H1 (cell line): ENCODE measurements at regions not wholly inside any gene's neighbourhood (a gene's known extent, or its start where the extent isn't known, plus 50 kb on each side); places are given as distances from the start of the nearest gene placed in this dataset.

Experiments
- CTCF ChIA-PET: fragments of 300-600 bp; sonication (Branson Sonifier 250); formaldehyde crosslinking; loops from one replicate; lab custom pipeline; 2021; ENCODE audit not compliant: partially characterized antibody; lab: Charles Lee
- POLR2A ChIA-PET: fragments of 300-600 bp; sonication (Branson Sonifier 250); formaldehyde crosslinking; loops from one replicate; lab custom pipeline; 2021; ENCODE audit warnings: inconsistent platforms; ENCODE audit not compliant: partially characterized antibody; lab: Charles Lee
- DNase-seq, 2 experiments: peaks; one replicate each; pipeline versions ENCODE4 v3.0.0 to v3.0.0-alpha.2; 2010 to 2022; ENCODE audit warnings: low spot score in 2 of 2, low read depth in 1 of 2, mixed read lengths in 1 of 2
- FAIRE-seq: peaks from 2 replicates; lab custom pipeline; 2011; peaks lifted over from hg19 to GRCh38; lab: Jason Lieb, UNC
- H2AFZ ChIP-seq: 2 replicates; pipeline ENCODE4 v1.8.1; 2012; ENCODE audit warnings: low read length, inconsistent platforms
- H2AK5ac ChIP-seq: 2 replicates; pipeline ENCODE4 v1.6.1; 2013; ENCODE audit warnings: low read depth, low read length
- H2BK120ac ChIP-seq: replicated peaks from 2 replicates; pipeline ENCODE3; 2013; ENCODE audit warnings: low read depth, low read length, inconsistent platforms
- H2BK12ac ChIP-seq: 2 replicates; pipeline ENCODE4 v1.6.1; 2013; ENCODE audit warnings: low read depth, low read length
- H2BK15ac ChIP-seq: 2 replicates; pipeline ENCODE4 v1.6.1; 2013; ENCODE audit warnings: low read length
- H2BK20ac ChIP-seq: 2 replicates; pipeline ENCODE4 v1.6.1; 2013; ENCODE audit warnings: low read length
- H2BK5ac ChIP-seq: 2 replicates; pipeline ENCODE4 v1.6.1; 2013; ENCODE audit warnings: low read depth, low read length
- H3K14ac ChIP-seq: 2 replicates; pipeline ENCODE4 v1.6.1; 2013; ENCODE audit warnings: inconsistent platforms; ENCODE audit not compliant: insufficient read length
- H3K18ac ChIP-seq: 2 replicates; pipeline ENCODE4 v1.6.1; 2013; ENCODE audit warnings: low read length; ENCODE audit errors: extremely low read depth
- H3K23ac ChIP-seq: 2 replicates; pipeline ENCODE4 v1.6.1; 2013; ENCODE audit warnings: inconsistent platforms; ENCODE audit not compliant: insufficient read length
- H3K23me2 ChIP-seq: 2 replicates; pipeline ENCODE4 v1.6.1; 2013; ENCODE audit warnings: low read depth, low read length
- H3K27ac ChIP-seq: 2 replicates; pipeline ENCODE4 v1.6.1; 2011; ENCODE audit warnings: low read depth, low read length, inconsistent platforms
- H3K27me3 ChIP-seq, 4 experiments: replicated peaks in 1 of 4; 1 replicate in 1 of 4; 2 replicates in 3 of 4; pipeline versions ENCODE4 v1.6.1 to v1.8.1; 2011 to 2013; ENCODE audit warnings: low read length in 3 of 4, mild to moderate bottlenecking in 3 of 4, inconsistent platforms in 2 of 4, mixed read lengths in 2 of 4, moderate library complexity in 1 of 4; ENCODE audit not compliant: control insufficient read depth in 3 of 4, insufficient read depth in 3 of 4; ENCODE audit errors: extremely low read depth in 1 of 4
- H3K36me3 ChIP-seq, 4 experiments: 2 replicates each; pipeline versions ENCODE4 v1.6.1 to v1.8.1; 2011 to 2013; ENCODE audit warnings: mild to moderate bottlenecking in 4 of 4, low read length in 3 of 4, moderate library complexity in 2 of 4, control low read depth in 1 of 4, inconsistent platforms in 1 of 4; ENCODE audit not compliant: insufficient read depth in 4 of 4, control insufficient read depth in 2 of 4
- H3K4ac ChIP-seq: replicated peaks from 2 replicates; pipeline ENCODE3; 2013; ENCODE audit warnings: low read length, low read depth, mixed read lengths, inconsistent platforms; ENCODE audit not compliant: insufficient read length
- H3K4me1 ChIP-seq, 4 experiments: replicated peaks in 1 of 4; 1 replicate in 1 of 4; 2 replicates in 3 of 4; pipeline versions ENCODE4 v1.6.1 to v1.8.1; 2011 to 2013; ENCODE audit warnings: low read length in 3 of 4, inconsistent platforms in 2 of 4, mixed read lengths in 1 of 4; ENCODE audit not compliant: insufficient read depth in 4 of 4, control insufficient read depth in 3 of 4
- H3K4me2 ChIP-seq, 2 experiments: 2 replicates each; pipeline versions ENCODE4 v1.6.1 to v1.8.1; 2011 to 2013; ENCODE audit warnings: low read depth in 2 of 2, low read length in 2 of 2, control low read depth in 1 of 2, inconsistent platforms in 1 of 2, mild to moderate bottlenecking in 1 of 2; ENCODE audit not compliant: insufficient read depth in 1 of 2
- H3K4me3 ChIP-seq, 4 experiments: fragments of 200-600, 300-600 bp in 1 of 4; sonication (generic), shearing (Covaris generic), sonication (Bioruptor Twin) in 1 of 4; 2 replicates each; pipeline versions ENCODE4 v1.5.1 to v1.8.1; 2011 to 2016; ENCODE audit warnings: low read length in 4 of 4, low read depth in 3 of 4, control low read depth in 2 of 4, inconsistent platforms in 2 of 4, mild to moderate bottlenecking in 2 of 4, mixed read lengths in 1 of 4, moderate library complexity in 1 of 4; ENCODE audit not compliant: insufficient read depth in 2 of 4; ENCODE audit errors: extremely low read depth in 1 of 4
- H3K56ac ChIP-seq: replicated peaks from 2 replicates; pipeline ENCODE3; 2013; ENCODE audit warnings: low read depth, mild to moderate bottlenecking, mixed read lengths, low read length, inconsistent platforms; ENCODE audit not compliant: insufficient read length
- H3K79me1 ChIP-seq: 2 replicates; pipeline ENCODE4 v1.6.1; 2013; ENCODE audit warnings: low read depth, low read length, control low read depth
- H3K79me2 ChIP-seq, 2 experiments: 2 replicates each; pipeline versions ENCODE4 v1.6.1 to v1.8.1; 2012 to 2013; ENCODE audit warnings: low read length in 2 of 2, mild to moderate bottlenecking in 2 of 2, inconsistent platforms in 1 of 2; ENCODE audit not compliant: insufficient read depth in 2 of 2, control insufficient read depth in 1 of 2
- H3K9ac ChIP-seq, 4 experiments: replicated peaks in 1 of 4; 1 replicate in 1 of 4; 2 replicates in 3 of 4; pipeline versions ENCODE4 v1.6.1 to v1.8.1; 2011 to 2013; ENCODE audit warnings: low read depth in 3 of 4, low read length in 3 of 4, control low read depth in 2 of 4, mild to moderate bottlenecking in 2 of 4, moderate library complexity in 2 of 4, inconsistent platforms in 1 of 4; ENCODE audit errors: extremely low read depth in 1 of 4
- H3K9me3 ChIP-seq, 2 experiments: 2 replicates each; pipeline versions ENCODE4 v1.6.1 to v1.8.1; 2012 to 2013; ENCODE audit warnings: mild to moderate bottlenecking in 2 of 2, moderate library complexity in 2 of 2, control low read depth in 1 of 2, inconsistent platforms in 1 of 2, low read depth in 1 of 2, low read length in 1 of 2, mixed read lengths in 1 of 2; ENCODE audit not compliant: insufficient read depth in 2 of 2
- H4K20me1 ChIP-seq, 2 experiments: replicated peaks in 1 of 2; 2 replicates each; pipeline versions ENCODE3 to v1.8.1; 2011 to 2013; ENCODE audit warnings: inconsistent platforms in 2 of 2, low read length in 2 of 2, mild to moderate bottlenecking in 1 of 2; ENCODE audit not compliant: insufficient read depth in 2 of 2, control insufficient read depth in 1 of 2
- H4K5ac ChIP-seq: 2 replicates; pipeline ENCODE4 v1.6.1; 2013; ENCODE audit warnings: low read length, low read depth, mixed read lengths, inconsistent platforms; ENCODE audit not compliant: insufficient read length
- H4K8ac ChIP-seq: 2 replicates; pipeline ENCODE4 v1.8.0; 2013; ENCODE audit warnings: mild to moderate bottlenecking, moderate library complexity, low read length, inconsistent platforms; ENCODE audit not compliant: insufficient read depth; ENCODE audit errors: extremely low read depth
- H4K91ac ChIP-seq: replicated peaks from 2 replicates; pipeline ENCODE3; 2013; ENCODE audit warnings: low read length, mixed read lengths, inconsistent platforms; ENCODE audit not compliant: insufficient read length
- CHD1 ChIP-seq: IDR thresholded peaks from 2 replicates; pipeline ENCODE4 v1.6.1; 2012; ENCODE audit warnings: low read depth, low read length, improper control_type of control experiment
- HDAC6 ChIP-seq: IDR thresholded peaks from one replicate; pipeline ENCODE4 v1.7.1; 2012; ENCODE audit warnings: low read depth, mild to moderate bottlenecking, inconsistent platforms, low read length, moderate library complexity
- PHF8 ChIP-seq: fragments of 200-600 bp; sonication (generic); conservative IDR thresholded peaks from 2 replicates; pipeline ENCODE4 v1.7.1; 2012; ENCODE audit warnings: low read depth, mild to moderate bottlenecking, inconsistent platforms, low read length, moderate library complexity
- SUZ12 ChIP-seq: fragments of 200-600 bp; sonication (generic); IDR thresholded peaks from 2 replicates; pipeline ENCODE4 v1.6.1; 2012; ENCODE audit warnings: mild to moderate bottlenecking, inconsistent platforms, low read length, moderate library complexity, mixed read lengths
- WGBS, 2 experiments: shearing (Covaris generic) in 1 of 2; methylation state at CpG; one replicate each; pipeline versions ENCODE4 v1.1.6 to v1.1.7; 2013 to 2015; ENCODE audit warnings: low lambda C conversion rate in 2 of 2, mixed read lengths in 2 of 2, inconsistent platforms in 1 of 2, low coverage in 1 of 2, missing lambda C conversion rate in 1 of 2; ENCODE audit not compliant: insufficient replicate concordance in 2 of 2, insufficient coverage in 1 of 2, insufficient read length in 1 of 2; ENCODE audit errors: extremely low coverage in 1 of 2, missing lambda C conversion rate in 1 of 2; 5-methylcytosine and 5-hydroxymethylcytosine counted together
- TF ChIP-seq, protein P1 (sequence below): IDR thresholded peaks from 2 replicates; pipeline ENCODE4 v1.6.1; 2012; ENCODE audit warnings: inconsistent platforms
- TF ChIP-seq, protein P2 (sequence below): IDR thresholded peaks from 2 replicates; pipeline ENCODE4 v1.6.1; 2011; ENCODE audit warnings: low read length, improper control_type of control experiment

GRCh38 chr1:9476790-9477463, 62.3 kb upstream of the SLC25A33 start:
- 85% methylated on average over 4 of the region's 4 CpGs; no CpG with 5 or more reads in 1 of the 2 experiments for WGBS, 2 experiments
- Histone ChIP-seq H3K14ac (no peak overlapping the region), H3K23me2 (no peaks in the 10 kb centered on the region), H4K91ac (no peak overlapping the region), H2BK120ac (no peak overlapping the region), H3K23ac (no peak overlapping the region), H2BK12ac (no peak overlapping the region), H2BK5ac (no peak overlapping the region), H3K4me3 (no peak overlapping the region), H4K5ac (no peak overlapping the region), H3K4ac (no peak overlapping the region), H3K9ac (no peak overlapping the region), H3K27ac (no peak overlapping the region), H3K18ac (no peak overlapping the region), H2BK20ac (no peak overlapping the region), H2BK15ac (no peak overlapping the region), H3K79me1 (no peaks in the 10 kb centered on the region), H3K79me2 (no peaks in the 10 kb centered on the region; a peak in 1 of 4 replicates), H3K9me3 (no peaks in the 10 kb centered on the region), H3K27me3 (no peaks in the 10 kb centered on the region), H3K56ac (no peak overlapping the region), H3K4me1 (no peaks in the 10 kb centered on the region), H4K20me1 (peaks cover 0 to 8% of the 10 kb centered on the region in 2 experiments), H2AK5ac (no peak overlapping the region), H3K36me3 (no peaks in the 10 kb centered on the region), H4K8ac (no peak overlapping the region), H2AFZ (no peak overlapping the region), H3K4me2 (no peak overlapping the region)
- POLR2A ChIA-PET = no interaction called here
- TF ChIP-seq, protein P1, sequence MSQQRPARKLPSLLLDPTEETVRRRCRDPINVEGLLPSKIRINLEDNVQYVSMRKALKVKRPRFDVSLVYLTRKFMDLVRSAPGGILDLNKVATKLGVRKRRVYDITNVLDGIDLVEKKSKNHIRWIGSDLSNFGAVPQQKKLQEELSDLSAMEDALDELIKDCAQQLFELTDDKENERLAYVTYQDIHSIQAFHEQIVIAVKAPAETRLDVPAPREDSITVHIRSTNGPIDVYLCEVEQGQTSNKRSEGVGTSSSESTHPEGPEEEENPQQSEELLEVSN = no peak
- TF ChIP-seq PHF8 = no peak
- TF ChIP-seq SUZ12 = no peak
- TF ChIP-seq, protein P2, sequence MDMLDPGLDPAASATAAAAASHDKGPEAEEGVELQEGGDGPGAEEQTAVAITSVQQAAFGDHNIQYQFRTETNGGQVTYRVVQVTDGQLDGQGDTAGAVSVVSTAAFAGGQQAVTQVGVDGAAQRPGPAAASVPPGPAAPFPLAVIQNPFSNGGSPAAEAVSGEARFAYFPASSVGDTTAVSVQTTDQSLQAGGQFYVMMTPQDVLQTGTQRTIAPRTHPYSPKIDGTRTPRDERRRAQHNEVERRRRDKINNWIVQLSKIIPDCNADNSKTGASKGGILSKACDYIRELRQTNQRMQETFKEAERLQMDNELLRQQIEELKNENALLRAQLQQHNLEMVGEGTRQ = no peak
- TF ChIP-seq HDAC6 = no peak
- TF ChIP-seq CHD1 = no peak
- DNase-seq (no peak), FAIRE-seq (no peak)
- CTCF ChIA-PET = interaction anchor here (0.7 to 1.8 kb wide), 6 partner anchors 14 to 208 kb away, joined by 3 to 8 read pairs (median 3); no protein-coding TSS in a partner anchor
